NB4 (cell line): ENCODE measurements at regions not wholly inside any gene's neighbourhood (a gene's known extent, or its start where the extent isn't known, plus 50 kb on each side); places are given as distances from the start of the nearest gene placed in this dataset.
A peak's percentile ranks its signal among the peaks of the same experiment; 100 is the strongest.
"Not testable (repeated sequence)": the region's sequence is repeated elsewhere in the genome, so short reads cannot be mapped to it uniquely, and the experiment has no call there.

ENCODE experiments used
- DNase-seq: peaks from one replicate; pipeline ENCODE4 v3.0.0; 2010; ENCODE audit warnings: low read depth
- H3K4me3 ChIP-seq: one replicate; pipeline ENCODE4 v1.5.1; 2011; ENCODE audit warnings: mild to moderate bottlenecking, low read depth, low read length, moderate library complexity
- CTCF ChIP-seq: IDR thresholded peaks from one replicate; pipeline ENCODE4 v1.5.1; 2012; ENCODE audit warnings: low read depth, low read length
- MAX ChIP-seq: IDR thresholded peaks from 2 replicates; pipeline ENCODE4 v1.6.1; 2011; ENCODE audit warnings: low read depth, low read length
- MYC ChIP-seq: IDR thresholded peaks from 2 replicates; pipeline ENCODE4 v1.6.1; 2011; ENCODE audit warnings: low read depth, low read length
- POLR2A ChIP-seq: IDR thresholded peaks from 2 replicates; pipeline ENCODE4 v1.6.1; 2011; ENCODE audit warnings: mild to moderate bottlenecking; ENCODE audit not compliant: insufficient read length; ENCODE audit errors: extremely low read depth

GRCh38 chr2:106339609-106340008 lies 128.6 kb downstream of the RGPD3 start:
- no peak overlapping the region for H3K4me3 ChIP-seq
- TF ChIP-seq MYC (no peak), CTCF (no peak), MAX (no peak), POLR2A (no peak)
- DNase-seq: no peak

- H3K4me3 ChIP-seq: no peak overlapping the region
- TF ChIP-seq MYC: no peak
- TF ChIP-seq POLR2A: no peak
- TF ChIP-seq CTCF: no peak
- no peak for TF ChIP-seq MAX
- DNase-seq: no peak
These were observed 129.1 kb downstream of the RGPD3 start for GRCh38 chr2:106339132-106339531.

- no peak for TF ChIP-seq POLR2A
- no peak for TF ChIP-seq MAX
- TF ChIP-seq CTCF: no peak
- no peak for TF ChIP-seq MYC
- no peak for DNase-seq
- H3K4me3 ChIP-seq: no peak overlapping the region
These were observed 130.2 kb downstream of the RGPD3 start for GRCh38 chr2:106338043-106338442.

- DNase-seq: no peak
- TF ChIP-seq CTCF: no peak
- no peak for TF ChIP-seq MAX
- TF ChIP-seq MYC: no peak
- TF ChIP-seq POLR2A: no peak
These were observed 131.5 kb downstream of the RGPD3 start for GRCh38 chr2:106336737-106337136.

GRCh38 chr2:106336108-106336507 lies 132.1 kb downstream of the RGPD3 start:
- H3K4me3 ChIP-seq: no peak overlapping the region
- DNase-seq: no peak
- TF ChIP-seq CTCF (no peak), MAX (no peak), POLR2A (no peak), MYC (no peak)

More at GRCh38 chr2:106336737-106337136, 131.5 kb downstream of the RGPD3 start:
- no peak overlapping the region for H3K4me3 ChIP-seq

- TF ChIP-seq CTCF (no peak), MAX (no peak), POLR2A (no peak), MYC (no peak)
- DNase-seq: no peak
- no peak overlapping the region for H3K4me3 ChIP-seq
These were observed 133.4 kb downstream of the RGPD3 start for GRCh38 chr2:106334802-106335201.

- DNase-seq: peak; percentile 16
- H3K4me3 ChIP-seq: not testable (repeated sequence)
These were observed 134.8 kb downstream of the RGPD3 start for GRCh38 chr2:106333253-106333873.
